ENCODE measurements at regions not wholly inside any gene's neighbourhood (a gene's known extent, or its start where the extent isn't known, plus 50 kb on each side); places are given as distances from the start of the nearest gene placed in this dataset.
"Not testable (repeated sequence)": the region's sequence is repeated elsewhere in the genome, so short reads cannot be mapped to it uniquely, and the experiment has no call there.

- DNase-seq (ENCODE audit: extremely low read depth, low read depth), result no peak
Measured at GRCh38 chr3:71973274-71974030, 188.5 kb upstream of the PROK2 start.

- no peak for DNase-seq (ENCODE audit: extremely low read depth, low read depth)
Measured at GRCh38 chr3:71972031-71972430, 187.1 kb upstream of the PROK2 start.

- no peak for DNase-seq (ENCODE audit: extremely low read depth, low read depth)
Measured at GRCh38 chr3:71968544-71968943, 183.6 kb upstream of the PROK2 start.

- no peak for DNase-seq (ENCODE audit: extremely low read depth, low read depth)
Measured at GRCh38 chr3:71966185-71966584, 181.2 kb upstream of the PROK2 start.

- DNase-seq (ENCODE audit: extremely low read depth, low read depth), result no peak
Measured at GRCh38 chr3:71964170-71964569, 179.2 kb upstream of the PROK2 start.

- DNase-seq (ENCODE audit: extremely low read depth, low read depth), result no peak
Measured at GRCh38 chr3:71962561-71963240, 177.8 kb upstream of the PROK2 start.

- DNase-seq (ENCODE audit: extremely low read depth, low read depth), result no peak
Measured at GRCh38 chr3:71961891-71962290, 176.9 kb upstream of the PROK2 start.

GRCh38 chr3:71961378-71961777 lies 176.4 kb upstream of the PROK2 start:
- no peak for DNase-seq (ENCODE audit: extremely low read depth, low read depth)

- no peak for DNase-seq (ENCODE audit: extremely low read depth, low read depth)
Measured at GRCh38 chr3:71958533-71958932, 173.6 kb upstream of the PROK2 start.

GRCh38 chr3:71956716-71957115 lies 171.8 kb upstream of the PROK2 start:
- DNase-seq (ENCODE audit: extremely low read depth, low read depth), result no peak

- no peak for DNase-seq (ENCODE audit: extremely low read depth, low read depth)
Measured at GRCh38 chr3:71956069-71956340, 171.1 kb upstream of the PROK2 start.

GRCh38 chr3:71955240-71956068 lies 170.5 kb upstream of the PROK2 start:
- peak; percentile 40 for DNase-seq (ENCODE audit: extremely low read depth, low read depth)

- no peak for DNase-seq (ENCODE audit: extremely low read depth, low read depth)
Measured at GRCh38 chr3:71951842-71952241, 166.9 kb upstream of the PROK2 start.

GRCh38 chr3:71951361-71951760 lies 166.4 kb upstream of the PROK2 start:
- DNase-seq (ENCODE audit: extremely low read depth, low read depth), result no peak

GRCh38 chr3:71949442-71949841 lies 164.5 kb upstream of the PROK2 start:
- no peak for DNase-seq (ENCODE audit: extremely low read depth, low read depth)

GRCh38 chr3:71944482-71945065 lies 159.6 kb upstream of the PROK2 start:
- DNase-seq (ENCODE audit: extremely low read depth, low read depth), result no peak

GRCh38 chr3:71942432-71943187 lies 157.7 kb upstream of the PROK2 start:
- DNase-seq (ENCODE audit: extremely low read depth, low read depth), result no peak

- no peak for DNase-seq (ENCODE audit: extremely low read depth, low read depth)
Measured at GRCh38 chr3:71940486-71940885, 155.5 kb upstream of the PROK2 start.

- not testable (repeated sequence) for DNase-seq (ENCODE audit: extremely low read depth, low read depth)
Measured at GRCh38 chr3:71938081-71938480, 153.1 kb upstream of the PROK2 start.

GRCh38 chr3:71936681-71937080 lies 151.7 kb upstream of the PROK2 start:
- no peak for DNase-seq (ENCODE audit: extremely low read depth, low read depth)

All from NCI-H460 (cell line).